ENCODE measurements at regions not wholly inside any gene's neighbourhood (a gene's known extent, or its start where the extent isn't known, plus 50 kb on each side); places are given as distances from the start of the nearest gene placed in this dataset.

- H3K27ac Mint-ChIP-seq: no peak overlapping the region
- no peaks in the 10 kb centered on the region for H3K4me1 Mint-ChIP-seq (ENCODE audit: low read depth)
- intact Hi-C loops (cut with micrococcal nuclease): no loop called here
- no peaks in the 10 kb centered on the region for H3K27me3 Mint-ChIP-seq
- no peak overlapping the region for H3K4me3 Mint-ChIP-seq
- H3K9me3 Mint-ChIP-seq: no peaks in the 10 kb centered on the region
- no peaks in the 10 kb centered on the region for H3K36me3 Mint-ChIP-seq (ENCODE audit: low read depth)
Measured at GRCh38 chr9:18167733-18168132, 306.2 kb upstream of the ADAMTSL1 start.

- intact Hi-C loops (cut with micrococcal nuclease): no loop called here
- Mint-ChIP-seq H3K36me3 (ENCODE audit: low read depth) (no peaks in the 10 kb centered on the region), H3K27ac (no peak overlapping the region), H3K9me3 (peaks cover 13% of the 10 kb centered on the region), H3K4me3 (no peak overlapping the region), H3K4me1 (ENCODE audit: low read depth) (no peaks in the 10 kb centered on the region), H3K27me3 (no peaks in the 10 kb centered on the region)
Measured at GRCh38 chr9:18173923-18174322, 300.0 kb upstream of the ADAMTSL1 start.

GRCh38 chr9:18182636-18183035 is 291.3 kb upstream of the ADAMTSL1 start:
- intact Hi-C loops (cut with micrococcal nuclease): no loop called here
- peaks cover 15% of the 10 kb centered on the region for H3K9me3 Mint-ChIP-seq
- H3K36me3 Mint-ChIP-seq (ENCODE audit: low read depth): no peaks in the 10 kb centered on the region
- H3K27ac Mint-ChIP-seq: no peak overlapping the region
- H3K4me1 Mint-ChIP-seq (ENCODE audit: low read depth): no peaks in the 10 kb centered on the region
- H3K27me3 Mint-ChIP-seq: no peaks in the 10 kb centered on the region
- H3K4me3 Mint-ChIP-seq: no peak overlapping the region

DNA sequence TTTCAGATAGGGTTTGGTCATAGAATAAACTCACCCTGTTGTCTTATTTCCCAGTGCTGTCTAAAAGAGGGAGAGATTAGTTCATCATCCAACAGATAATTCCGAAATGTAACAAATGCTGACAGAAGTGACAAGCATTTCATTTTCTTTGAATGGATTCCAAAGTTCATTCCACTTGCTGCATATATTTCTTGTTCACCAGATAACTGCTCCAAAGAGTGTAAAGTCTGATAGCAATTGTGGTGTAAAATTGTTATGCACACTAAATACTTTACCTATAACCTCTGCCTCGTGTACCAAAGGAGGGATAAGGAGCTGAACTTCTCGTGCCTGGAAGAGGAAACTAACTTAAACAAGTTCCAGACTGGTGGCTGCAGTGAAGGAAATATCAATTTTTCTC is 290.0 kb upstream of the ADAMTSL1 start:
- no peaks in the 10 kb centered on the region for H3K36me3 Mint-ChIP-seq (ENCODE audit: low read depth)
- H3K4me1 Mint-ChIP-seq (ENCODE audit: low read depth): no peaks in the 10 kb centered on the region
- H3K27ac Mint-ChIP-seq: no peak overlapping the region
- no peaks in the 10 kb centered on the region for H3K27me3 Mint-ChIP-seq
- H3K4me3 Mint-ChIP-seq: no peak overlapping the region
- intact Hi-C loops (cut with micrococcal nuclease): no loop called here
- peaks cover 7% of the 10 kb centered on the region for H3K9me3 Mint-ChIP-seq

DNA sequence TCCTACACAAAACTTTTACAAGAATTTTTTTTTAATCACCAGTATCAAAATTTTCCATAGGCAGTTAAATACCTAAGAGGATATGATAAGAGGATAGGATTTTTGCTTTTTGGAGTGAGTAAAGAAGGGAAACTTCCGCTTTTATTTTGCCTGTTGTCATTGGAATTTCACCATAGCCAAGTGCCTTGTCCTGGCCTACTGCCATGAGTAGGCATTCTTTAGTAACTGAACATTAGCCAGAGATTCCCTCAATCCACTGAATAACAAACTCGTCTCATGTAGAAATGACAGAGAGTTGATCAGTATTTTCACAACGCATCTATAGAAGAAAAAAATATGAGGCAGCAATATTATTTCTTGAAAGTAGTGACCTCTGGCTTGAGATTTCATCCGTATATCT is 289.6 kb upstream of the ADAMTSL1 start:
- intact Hi-C loops (cut with micrococcal nuclease): no loop called here
- Mint-ChIP-seq H3K4me3 (no peak overlapping the region), H3K36me3 (ENCODE audit: low read depth) (no peaks in the 10 kb centered on the region), H3K27me3 (no peaks in the 10 kb centered on the region), H3K4me1 (ENCODE audit: low read depth) (no peaks in the 10 kb centered on the region), H3K27ac (no peak overlapping the region), H3K9me3 (peaks cover 2% of the 10 kb centered on the region)

DNA sequence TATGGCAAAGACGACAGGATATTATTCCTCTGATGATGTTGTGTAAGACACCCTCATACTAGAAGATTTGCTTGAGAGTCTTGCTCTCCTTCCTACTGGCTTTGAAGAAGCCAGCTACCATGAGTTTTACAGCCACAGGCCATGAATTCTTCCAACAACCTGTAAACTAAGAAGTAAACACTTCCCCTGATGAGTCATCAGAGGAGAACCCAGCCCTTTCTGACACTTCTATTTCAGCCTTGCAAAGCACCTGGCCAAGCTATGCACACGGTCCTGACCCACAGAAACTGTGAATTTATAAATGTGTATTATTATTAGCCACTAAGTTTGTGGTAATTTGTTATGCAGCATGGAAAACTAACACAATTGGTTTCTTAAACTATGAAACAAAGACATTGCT is 288.8 kb upstream of the ADAMTSL1 start:
- H3K36me3 Mint-ChIP-seq (ENCODE audit: low read depth): no peaks in the 10 kb centered on the region
- no peaks in the 10 kb centered on the region for H3K27me3 Mint-ChIP-seq
- intact Hi-C loops (cut with micrococcal nuclease): no loop called here
- no peak overlapping the region for H3K27ac Mint-ChIP-seq
- no peaks in the 10 kb centered on the region for H3K9me3 Mint-ChIP-seq
- H3K4me3 Mint-ChIP-seq: no peak overlapping the region
- H3K4me1 Mint-ChIP-seq (ENCODE audit: low read depth): no peaks in the 10 kb centered on the region

GRCh38 chr9:18188971-18189370 is 285.0 kb upstream of the ADAMTSL1 start:
- intact Hi-C loops (cut with micrococcal nuclease): no loop called here
- Mint-ChIP-seq H3K36me3 (ENCODE audit: low read depth) (no peaks in the 10 kb centered on the region), H3K4me3 (no peak overlapping the region), H3K27me3 (no peaks in the 10 kb centered on the region), H3K27ac (no peak overlapping the region), H3K4me1 (ENCODE audit: low read depth) (no peaks in the 10 kb centered on the region), H3K9me3 (no peaks in the 10 kb centered on the region)

DNA sequence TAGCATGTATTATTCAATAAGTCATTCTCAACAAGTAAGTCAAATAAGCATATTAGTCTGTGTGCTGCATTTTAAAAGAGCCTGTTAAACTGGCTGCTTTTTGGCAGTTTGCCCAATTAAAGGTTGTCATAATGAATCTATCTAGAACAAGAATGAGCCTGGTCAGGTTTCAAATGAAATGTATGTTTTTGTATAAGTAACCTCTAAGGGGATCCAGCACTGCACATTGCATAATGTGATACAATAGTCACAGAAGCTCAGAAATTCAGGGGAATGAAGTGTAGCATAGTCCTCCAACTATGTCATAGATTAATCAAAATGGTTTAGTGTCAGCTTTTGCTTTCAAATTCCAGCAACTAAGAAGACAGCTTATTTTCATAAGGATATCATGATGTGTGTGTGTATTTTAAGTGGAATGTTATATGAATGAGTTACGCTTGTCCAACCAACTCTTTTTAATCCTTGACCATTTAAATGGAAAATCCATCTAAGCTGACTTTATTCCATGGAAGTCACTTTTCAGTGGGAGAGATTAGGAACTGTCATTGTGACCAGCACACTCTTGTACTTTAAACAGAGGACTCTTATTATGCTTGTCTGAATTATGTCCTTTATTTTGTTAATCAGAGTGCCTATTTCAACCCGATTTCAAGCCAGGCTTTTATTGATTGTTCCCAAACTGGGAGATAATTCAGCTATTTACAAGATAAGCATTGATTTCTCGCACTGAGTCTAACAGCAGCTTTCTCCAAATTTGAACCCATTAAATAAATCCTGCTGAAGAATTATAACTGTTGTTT is 283.9 kb upstream of the ADAMTSL1 start:
- intact Hi-C loops (cut with micrococcal nuclease): no loop called here
- Mint-ChIP-seq H3K9me3 (no peaks in the 10 kb centered on the region), H3K27me3 (no peaks in the 10 kb centered on the region), H3K4me3 (no peak overlapping the region), H3K36me3 (ENCODE audit: low read depth) (no peaks in the 10 kb centered on the region), H3K27ac (no peak overlapping the region), H3K4me1 (ENCODE audit: low read depth) (no peaks in the 10 kb centered on the region)

- intact Hi-C loops (cut with micrococcal nuclease): no loop called here
- H3K9me3 Mint-ChIP-seq: no peaks in the 10 kb centered on the region
- no peak overlapping the region for H3K27ac Mint-ChIP-seq
- H3K36me3 Mint-ChIP-seq (ENCODE audit: low read depth): no peaks in the 10 kb centered on the region
- H3K4me3 Mint-ChIP-seq: no peak overlapping the region
- no peaks in the 10 kb centered on the region for H3K4me1 Mint-ChIP-seq (ENCODE audit: low read depth)
- no peaks in the 10 kb centered on the region for H3K27me3 Mint-ChIP-seq
Measured at GRCh38 chr9:18190671-18191374, 283.1 kb upstream of the ADAMTSL1 start.

- Mint-ChIP-seq H3K9me3 (no peaks in the 10 kb centered on the region), H3K27ac (no peak overlapping the region), H3K4me3 (no peak overlapping the region), H3K27me3 (no peaks in the 10 kb centered on the region), H3K36me3 (ENCODE audit: low read depth) (no peaks in the 10 kb centered on the region), H3K4me1 (ENCODE audit: low read depth) (no peaks in the 10 kb centered on the region)
- intact Hi-C loops (cut with micrococcal nuclease): no loop called here
Measured at GRCh38 chr9:18194316-18194715, 279.6 kb upstream of the ADAMTSL1 start.

DNA sequence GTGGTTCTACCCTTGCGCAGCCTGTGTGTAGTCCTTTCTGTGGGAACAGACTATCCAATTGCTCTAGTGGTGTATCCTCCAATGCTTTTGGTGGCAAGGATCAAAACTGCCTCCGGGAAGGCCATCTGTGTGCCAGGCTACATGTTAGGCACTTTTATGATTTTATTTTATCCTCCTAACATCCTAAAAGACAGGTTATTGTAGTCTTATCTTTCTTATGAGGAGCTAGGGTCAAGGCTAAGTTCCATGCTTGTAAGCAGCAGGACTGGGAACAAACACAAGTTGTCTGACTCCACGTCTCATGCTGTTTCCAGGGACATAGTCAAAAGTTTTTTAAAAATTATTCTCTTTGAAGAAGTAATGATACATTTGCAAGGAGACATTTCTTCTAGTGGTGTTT is 278.7 kb upstream of the ADAMTSL1 start:
- H3K9me3 Mint-ChIP-seq: no peaks in the 10 kb centered on the region
- no peaks in the 10 kb centered on the region for H3K36me3 Mint-ChIP-seq (ENCODE audit: low read depth)
- H3K27ac Mint-ChIP-seq: no peak overlapping the region
- intact Hi-C loops (cut with micrococcal nuclease): no loop called here
- no peak overlapping the region for H3K4me3 Mint-ChIP-seq
- no peaks in the 10 kb centered on the region for H3K4me1 Mint-ChIP-seq (ENCODE audit: low read depth)
- H3K27me3 Mint-ChIP-seq: no peaks in the 10 kb centered on the region

DNA sequence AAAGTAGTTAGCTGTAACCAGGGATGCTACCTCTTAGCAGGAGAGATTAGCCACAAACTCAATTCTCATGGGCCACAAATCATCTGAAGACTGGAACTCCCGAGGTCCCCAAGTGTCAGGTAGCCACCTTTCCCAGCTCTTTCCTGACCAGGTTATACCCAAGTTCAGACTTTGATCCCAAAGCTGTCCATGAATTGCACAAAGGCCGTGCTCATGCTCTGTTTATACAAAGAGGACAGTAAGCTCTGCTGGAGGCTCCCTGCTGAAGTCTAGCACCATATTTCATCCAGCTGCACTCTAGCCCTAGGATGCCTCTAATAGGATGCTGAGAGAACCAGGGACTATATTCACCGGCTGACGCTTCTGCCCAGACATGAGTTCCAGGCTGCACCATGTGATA is 271.0 kb upstream of the ADAMTSL1 start:
- no peak overlapping the region for H3K27ac Mint-ChIP-seq
- H3K9me3 Mint-ChIP-seq: no peaks in the 10 kb centered on the region
- no peaks in the 10 kb centered on the region for H3K27me3 Mint-ChIP-seq
- intact Hi-C loops (cut with micrococcal nuclease): no loop called here
- no peaks in the 10 kb centered on the region for H3K4me1 Mint-ChIP-seq (ENCODE audit: low read depth)
- no peaks in the 10 kb centered on the region for H3K36me3 Mint-ChIP-seq (ENCODE audit: low read depth)
- no peak overlapping the region for H3K4me3 Mint-ChIP-seq

DNA sequence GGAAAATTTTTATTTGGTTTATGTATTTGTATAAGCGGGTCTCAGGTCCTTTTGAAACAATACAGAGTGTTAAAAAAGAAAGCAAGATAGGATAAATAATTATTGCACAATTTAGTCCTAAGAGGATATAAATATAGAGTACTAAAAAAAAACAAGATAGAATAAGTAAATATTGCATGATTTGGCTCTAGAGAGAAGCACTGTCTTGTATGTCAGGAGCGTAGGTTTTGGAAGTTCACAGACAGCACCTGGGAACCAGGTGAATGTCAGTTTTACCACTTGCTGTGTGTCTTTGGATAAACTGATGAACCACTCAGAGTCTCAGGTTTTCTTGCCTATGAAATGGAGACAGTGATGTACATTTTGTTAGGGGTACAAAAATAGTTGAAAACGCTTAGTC is 266.2 kb upstream of the ADAMTSL1 start:
- Mint-ChIP-seq H3K4me1 (ENCODE audit: low read depth) (no peaks in the 10 kb centered on the region), H3K27ac (no peak overlapping the region), H3K9me3 (no peaks in the 10 kb centered on the region), H3K4me3 (no peak overlapping the region), H3K27me3 (no peaks in the 10 kb centered on the region), H3K36me3 (ENCODE audit: low read depth) (no peaks in the 10 kb centered on the region)
- intact Hi-C loops (cut with micrococcal nuclease): no loop called here

GRCh38 chr9:18208166-18209059 is 265.5 kb upstream of the ADAMTSL1 start:
- no peaks in the 10 kb centered on the region for H3K9me3 Mint-ChIP-seq

More at GRCh38 chr9:18208166-18209059, 265.5 kb upstream of the ADAMTSL1 start:
- Mint-ChIP-seq H3K27me3 (no peaks in the 10 kb centered on the region), H3K4me1 (ENCODE audit: low read depth) (no peaks in the 10 kb centered on the region), H3K27ac (no peak overlapping the region), H3K36me3 (ENCODE audit: low read depth) (no peaks in the 10 kb centered on the region), H3K4me3 (no peak overlapping the region)
- intact Hi-C loops (cut with micrococcal nuclease): no loop called here
